ENCODE measurements at regions not wholly inside any gene's neighbourhood (a gene's known extent, or its start where the extent isn't known, plus 50 kb on each side); places are given as distances from the start of the nearest gene placed in this dataset.

GRCh38 chr13:112207129-112207528, 140.2 kb downstream of the SOX1 start:
- H3K4me1 ChIP-seq (ENCODE audit: control insufficient read depth in 1 of 2, insufficient read depth in 2 of 2, low read length in 2 of 2): peaks cover 5% of the 10 kb centered on the region in 2 experiments
- H2BK5ac ChIP-seq (ENCODE audit: low read depth, low read length, poor library complexity): no peak overlapping the region
- no peaks in the 10 kb centered on the region for H3K79me1 ChIP-seq (ENCODE audit: low read length)
- H2BK120ac ChIP-seq (ENCODE audit: insufficient read depth, low read length, poor library complexity): no peak overlapping the region
- no peak overlapping the region for H3K4me3 ChIP-seq (ENCODE audit: low read depth, low read length)
- no peaks in the 10 kb centered on the region for H3K36me3 ChIP-seq (ENCODE audit: control insufficient read depth in 1 of 2, insufficient read depth in 2 of 2, low read length in 2 of 2)
- no peak overlapping the region for H3K27ac ChIP-seq (ENCODE audit: low read depth, low read length)
- H3K14ac ChIP-seq (ENCODE audit: low read length): no peak overlapping the region
- H3K79me2 ChIP-seq (ENCODE audit: control insufficient read depth, insufficient read depth, low read length, poor library complexity): no peaks in the 10 kb centered on the region
- H2AK5ac ChIP-seq (ENCODE audit: low read length): no peak overlapping the region
- H4K12ac ChIP-seq (ENCODE audit: low read depth, low read length): no peak overlapping the region
- peaks cover 13% of the 10 kb centered on the region for H3K27me3 ChIP-seq (ENCODE audit: insufficient read depth, low read length)
- no CpG with 5 or more reads among the region's 11 CpGs for WGBS (ENCODE audit: extremely low coverage, insufficient coverage, insufficient read length)
- no peak overlapping the region for H3K9ac ChIP-seq (ENCODE audit: low read length)
- H4K91ac ChIP-seq (ENCODE audit: low read depth, low read length): no peak overlapping the region
- no peak for DNase-seq
- H4K8ac ChIP-seq (ENCODE audit: low read depth, low read length): no peak overlapping the region
- no peak overlapping the region for H3K23ac ChIP-seq (ENCODE audit: low read length)
- no peak overlapping the region for H2AFZ ChIP-seq (ENCODE audit: insufficient read depth, low read length, poor library complexity)
- H3K4me2 ChIP-seq (ENCODE audit: low read length): no peak overlapping the region
- H2BK12ac ChIP-seq (ENCODE audit: low read length): no peak overlapping the region
- no peak overlapping the region for H3K18ac ChIP-seq (ENCODE audit: low read length)
- no peak overlapping the region for H3K4ac ChIP-seq (ENCODE audit: low read depth, low read length)
- H3K9me3 ChIP-seq (ENCODE audit: insufficient read depth, low read depth, low read length): peaks cover 6% of the 10 kb centered on the region

GRCh38 chr13:112208656-112209055, 141.7 kb downstream of the SOX1 start:
- no peak overlapping the region for H3K14ac ChIP-seq (ENCODE audit: low read length)
- no peak overlapping the region for H3K27ac ChIP-seq (ENCODE audit: low read depth, low read length)
- no peaks in the 10 kb centered on the region for H3K79me1 ChIP-seq (ENCODE audit: low read length)
- H3K9ac ChIP-seq (ENCODE audit: low read length): no peak overlapping the region
- no peak overlapping the region for H4K91ac ChIP-seq (ENCODE audit: low read depth, low read length)
- no peak overlapping the region for H3K18ac ChIP-seq (ENCODE audit: low read length)
- DNase-seq: no peak
- no peak overlapping the region for H2AFZ ChIP-seq (ENCODE audit: insufficient read depth, low read length, poor library complexity)
- no peak overlapping the region for H2BK120ac ChIP-seq (ENCODE audit: insufficient read depth, low read length, poor library complexity)
- H3K23ac ChIP-seq (ENCODE audit: low read length): no peak overlapping the region
- no peak overlapping the region for H4K12ac ChIP-seq (ENCODE audit: low read depth, low read length)
- H3K4ac ChIP-seq (ENCODE audit: low read depth, low read length): no peak overlapping the region
- no peak overlapping the region for H3K4me2 ChIP-seq (ENCODE audit: low read length)
- no peak overlapping the region for H2BK5ac ChIP-seq (ENCODE audit: low read depth, low read length, poor library complexity)
- WGBS (ENCODE audit: extremely low coverage, insufficient coverage, insufficient read length): no CpG with 5 or more reads among the region's 8 CpGs
- no peak overlapping the region for H2BK12ac ChIP-seq (ENCODE audit: low read length)
- H4K8ac ChIP-seq (ENCODE audit: low read depth, low read length): no peak overlapping the region
- H3K9me3 ChIP-seq (ENCODE audit: insufficient read depth, low read depth, low read length): peaks cover 10% of the 10 kb centered on the region
- peaks cover 5% of the 10 kb centered on the region in 2 experiments for H3K4me1 ChIP-seq (ENCODE audit: control insufficient read depth in 1 of 2, insufficient read depth in 2 of 2, low read length in 2 of 2)
- no peaks in the 10 kb centered on the region for H3K36me3 ChIP-seq (ENCODE audit: control insufficient read depth in 1 of 2, insufficient read depth in 2 of 2, low read length in 2 of 2)
- no peaks in the 10 kb centered on the region for H3K79me2 ChIP-seq (ENCODE audit: control insufficient read depth, insufficient read depth, low read length, poor library complexity)
- no peak overlapping the region for H2AK5ac ChIP-seq (ENCODE audit: low read length)
- peaks cover 13% of the 10 kb centered on the region for H3K27me3 ChIP-seq (ENCODE audit: insufficient read depth, low read length)
- no peak overlapping the region for H3K4me3 ChIP-seq (ENCODE audit: low read depth, low read length)

- Histone ChIP-seq H3K4me1 (ENCODE audit: control insufficient read depth in 1 of 2, insufficient read depth in 2 of 2, low read length in 2 of 2) (peaks cover 5% of the 10 kb centered on the region in 2 experiments), H3K79me1 (ENCODE audit: low read length) (no peaks in the 10 kb centered on the region), H2BK120ac (ENCODE audit: insufficient read depth, low read length, poor library complexity) (no peak overlapping the region), H3K4me3 (ENCODE audit: low read depth, low read length) (no peak overlapping the region), H2AK5ac (ENCODE audit: low read length) (no peak overlapping the region), H3K4ac (ENCODE audit: low read depth, low read length) (no peak overlapping the region), H3K23ac (ENCODE audit: low read length) (no peak overlapping the region), H3K14ac (ENCODE audit: low read length) (no peak overlapping the region), H3K9ac (ENCODE audit: low read length) (no peak overlapping the region), H3K36me3 (ENCODE audit: control insufficient read depth in 1 of 2, insufficient read depth in 2 of 2, low read length in 2 of 2) (no peaks in the 10 kb centered on the region), H2AFZ (ENCODE audit: insufficient read depth, low read length, poor library complexity) (no peak overlapping the region), H3K27me3 (ENCODE audit: insufficient read depth, low read length) (peaks cover 13% of the 10 kb centered on the region), H3K9me3 (ENCODE audit: insufficient read depth, low read depth, low read length) (peaks cover 7% of the 10 kb centered on the region), H3K18ac (ENCODE audit: low read length) (no peak overlapping the region), H3K79me2 (ENCODE audit: control insufficient read depth, insufficient read depth, low read length, poor library complexity) (no peaks in the 10 kb centered on the region), H3K27ac (ENCODE audit: low read depth, low read length) (no peak overlapping the region), H2BK5ac (ENCODE audit: low read depth, low read length, poor library complexity) (no peak overlapping the region), H4K91ac (ENCODE audit: low read depth, low read length) (no peak overlapping the region), H4K8ac (ENCODE audit: low read depth, low read length) (no peak overlapping the region), H3K4me2 (ENCODE audit: low read length) (no peak overlapping the region), H2BK12ac (ENCODE audit: low read length) (no peak overlapping the region), H4K12ac (ENCODE audit: low read depth, low read length) (no peak overlapping the region)
- DNase-seq: no peak
- WGBS (ENCODE audit: extremely low coverage, insufficient coverage, insufficient read length): no CpG with 5 or more reads among the region's 12 CpGs
These were observed 142.3 kb downstream of the SOX1 start for GRCh38 chr13:112209266-112209665.

GRCh38 chr13:112209711-112210110, 142.8 kb downstream of the SOX1 start:
- Histone ChIP-seq H3K79me1 (ENCODE audit: low read length) (no peaks in the 10 kb centered on the region), H4K91ac (ENCODE audit: low read depth, low read length) (no peak overlapping the region), H2AFZ (ENCODE audit: insufficient read depth, low read length, poor library complexity) (no peak overlapping the region), H3K23ac (ENCODE audit: low read length) (no peak overlapping the region), H2BK5ac (ENCODE audit: low read depth, low read length, poor library complexity) (no peak overlapping the region), H3K9me3 (ENCODE audit: insufficient read depth, low read depth, low read length) (peaks cover 5% of the 10 kb centered on the region), H4K12ac (ENCODE audit: low read depth, low read length) (no peak overlapping the region), H3K4ac (ENCODE audit: low read depth, low read length) (no peak overlapping the region), H3K14ac (ENCODE audit: low read length) (no peak overlapping the region), H3K4me3 (ENCODE audit: low read depth, low read length) (no peak overlapping the region), H3K4me2 (ENCODE audit: low read length) (no peak overlapping the region), H2AK5ac (ENCODE audit: low read length) (no peak overlapping the region), H2BK120ac (ENCODE audit: insufficient read depth, low read length, poor library complexity) (no peak overlapping the region), H3K27me3 (ENCODE audit: insufficient read depth, low read length) (peaks cover 12% of the 10 kb centered on the region), H4K8ac (ENCODE audit: low read depth, low read length) (no peak overlapping the region), H3K4me1 (ENCODE audit: control insufficient read depth in 1 of 2, insufficient read depth in 2 of 2, low read length in 2 of 2) (peaks cover 5% of the 10 kb centered on the region in 2 experiments), H2BK12ac (ENCODE audit: low read length) (no peak overlapping the region), H3K36me3 (ENCODE audit: control insufficient read depth in 1 of 2, insufficient read depth in 2 of 2, low read length in 2 of 2) (no peaks in the 10 kb centered on the region), H3K18ac (ENCODE audit: low read length) (no peak overlapping the region), H3K27ac (ENCODE audit: low read depth, low read length) (no peak overlapping the region), H3K79me2 (ENCODE audit: control insufficient read depth, insufficient read depth, low read length, poor library complexity) (no peaks in the 10 kb centered on the region), H3K9ac (ENCODE audit: low read length) (no peak overlapping the region)
- no peak for DNase-seq
- no CpG with 5 or more reads among the region's 9 CpGs for WGBS (ENCODE audit: extremely low coverage, insufficient coverage, insufficient read length)

Measured in trophoblast cell (in vitro differentiated cells and primary cell).